ENCODE measurements at regions not wholly inside any gene's neighbourhood (a gene's known extent, or its start where the extent isn't known, plus 50 kb on each side); places are given as distances from the start of the nearest gene placed in this dataset.
"Not testable (repeated sequence)": the region's sequence is repeated elsewhere in the genome, so short reads cannot be mapped to it uniquely, and the experiment has no call there.

DNA sequence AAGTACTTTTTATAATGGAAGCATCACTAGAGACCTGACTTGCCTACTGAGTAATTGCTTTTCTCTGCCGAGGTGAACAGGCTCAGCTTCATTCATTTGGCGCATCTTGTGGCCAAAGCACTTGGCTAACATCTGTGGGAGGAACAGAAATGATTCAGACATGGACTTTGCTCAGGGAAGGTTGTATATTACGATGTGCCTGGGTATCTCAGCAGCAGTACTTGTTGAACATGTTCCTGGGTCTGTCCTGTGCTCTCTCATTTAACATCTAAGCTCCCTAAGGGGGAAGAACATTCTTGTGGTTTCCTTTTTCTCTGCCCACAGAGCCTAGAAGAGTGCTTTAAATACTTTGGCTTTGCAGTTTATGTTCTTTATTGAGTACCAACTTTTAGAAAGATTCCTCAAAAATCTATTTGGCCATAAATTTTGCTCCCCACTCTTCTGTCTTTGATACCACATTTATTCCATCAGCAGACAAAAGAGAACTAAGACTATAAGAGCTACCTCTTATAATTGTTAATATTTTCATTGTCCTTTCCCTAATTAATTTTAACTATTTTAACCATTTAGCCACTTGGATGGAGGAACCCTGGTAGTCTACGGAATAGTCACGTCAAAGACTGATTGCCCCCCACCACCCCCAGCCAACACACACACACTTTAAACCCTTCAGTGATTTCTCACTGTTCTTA lies 101.2 kb upstream of the EGLN3 start:
- DNase-seq (ENCODE audit: low read depth) = peak; percentile 62
- in situ Hi-C loops (cut with HindIII; ENCODE audit: low sequenced_read_pairs) = no loop called here
- TF ChIP-seq, protein P1, sequence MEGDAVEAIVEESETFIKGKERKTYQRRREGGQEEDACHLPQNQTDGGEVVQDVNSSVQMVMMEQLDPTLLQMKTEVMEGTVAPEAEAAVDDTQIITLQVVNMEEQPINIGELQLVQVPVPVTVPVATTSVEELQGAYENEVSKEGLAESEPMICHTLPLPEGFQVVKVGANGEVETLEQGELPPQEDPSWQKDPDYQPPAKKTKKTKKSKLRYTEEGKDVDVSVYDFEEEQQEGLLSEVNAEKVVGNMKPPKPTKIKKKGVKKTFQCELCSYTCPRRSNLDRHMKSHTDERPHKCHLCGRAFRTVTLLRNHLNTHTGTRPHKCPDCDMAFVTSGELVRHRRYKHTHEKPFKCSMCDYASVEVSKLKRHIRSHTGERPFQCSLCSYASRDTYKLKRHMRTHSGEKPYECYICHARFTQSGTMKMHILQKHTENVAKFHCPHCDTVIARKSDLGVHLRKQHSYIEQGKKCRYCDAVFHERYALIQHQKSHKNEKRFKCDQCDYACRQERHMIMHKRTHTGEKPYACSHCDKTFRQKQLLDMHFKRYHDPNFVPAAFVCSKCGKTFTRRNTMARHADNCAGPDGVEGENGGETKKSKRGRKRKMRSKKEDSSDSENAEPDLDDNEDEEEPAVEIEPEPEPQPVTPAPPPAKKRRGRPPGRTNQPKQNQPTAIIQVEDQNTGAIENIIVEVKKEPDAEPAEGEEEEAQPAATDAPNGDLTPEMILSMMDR (IDR thresholded peaks at IDR 0.05; ENCODE audit: low read depth, low read length, missing control alignments) = no peak
- H3K4me3 ChIP-seq (ENCODE audit: low read depth, low read length) = no peak overlapping the region

DNA sequence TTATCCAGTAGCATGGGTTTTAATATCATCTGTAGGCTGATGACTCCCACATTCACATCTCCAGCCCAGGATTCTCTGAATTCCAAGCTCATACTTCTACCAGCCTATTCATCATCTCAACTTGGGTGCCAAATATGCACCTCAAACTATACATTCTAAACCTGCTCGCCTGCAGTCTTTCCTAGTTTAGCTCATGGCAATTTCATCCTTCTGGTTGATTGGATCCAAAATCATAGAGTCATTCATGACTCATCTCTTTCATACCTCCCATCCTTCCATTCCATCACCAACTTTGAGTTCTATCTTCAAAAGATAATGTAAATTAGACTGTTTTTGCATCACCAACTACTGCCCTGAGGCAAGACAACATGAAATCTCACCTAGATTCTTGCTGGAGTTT lies 99.7 kb upstream of the EGLN3 start:
- in situ Hi-C loops (cut with HindIII; ENCODE audit: low sequenced_read_pairs) = no loop called here
- DNase-seq (ENCODE audit: low read depth) = no peak
- H3K4me3 ChIP-seq (ENCODE audit: low read depth, low read length) = no peak overlapping the region
- TF ChIP-seq, protein P1 (IDR thresholded peaks at IDR 0.05; ENCODE audit: low read depth, low read length, missing control alignments) = no peak

DNA sequence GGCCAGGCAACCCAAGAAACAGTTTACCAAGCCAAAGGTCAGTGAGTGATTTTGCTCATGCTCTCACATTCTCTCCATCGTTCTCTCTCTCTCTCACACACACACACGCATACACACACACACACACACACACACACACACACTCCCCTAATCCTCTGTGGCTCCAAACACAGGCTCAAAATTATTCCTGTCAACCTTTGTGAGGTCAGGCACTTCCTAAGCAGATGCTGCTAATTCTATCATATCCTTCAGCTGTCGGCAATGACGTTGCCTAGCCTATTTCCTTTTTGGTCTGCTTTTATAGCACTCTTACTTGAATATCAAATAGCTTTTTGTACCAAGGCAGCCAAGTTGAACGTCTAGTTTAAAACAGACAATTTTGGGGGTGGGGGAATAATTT lies 98.9 kb upstream of the EGLN3 start:
- no peak for DNase-seq (ENCODE audit: low read depth)
- in situ Hi-C loops (cut with HindIII; ENCODE audit: low sequenced_read_pairs) = loop anchor here (5.0 kb wide), 1 partner anchor 53 kb away; no protein-coding TSS in a partner anchor
- TF ChIP-seq, protein P1 (IDR thresholded peaks at IDR 0.05; ENCODE audit: low read depth, low read length, missing control alignments) = no peak
- H3K4me3 ChIP-seq (ENCODE audit: low read depth, low read length) = no peak overlapping the region

DNA sequence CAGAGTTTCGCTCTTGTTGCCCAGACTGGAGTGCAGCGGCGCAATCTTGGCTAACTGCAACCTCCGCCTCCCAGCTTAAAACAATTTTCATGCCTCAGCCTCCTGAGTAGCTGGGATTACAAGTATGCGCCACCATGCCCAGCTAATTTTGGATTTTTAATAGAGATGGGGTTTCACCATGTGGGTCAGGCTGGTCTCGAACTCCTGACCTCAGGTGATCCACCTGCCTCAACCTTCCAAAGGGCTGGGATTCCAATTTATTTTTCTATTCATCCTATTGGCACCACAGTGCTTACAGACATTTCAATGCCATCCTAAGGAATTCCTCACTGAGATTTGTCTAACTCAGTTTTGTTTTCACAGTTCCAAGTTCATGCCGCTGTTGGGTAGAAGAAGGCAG lies 98.3 kb upstream of the EGLN3 start:
- DNase-seq (ENCODE audit: low read depth); H3K4me3 ChIP-seq (ENCODE audit: low read depth, low read length): not testable (repeated sequence)
- in situ Hi-C loops (cut with HindIII; ENCODE audit: low sequenced_read_pairs) = loop anchor here (5.0 kb wide), 1 partner anchor 53 kb away; no protein-coding TSS in a partner anchor

DNA sequence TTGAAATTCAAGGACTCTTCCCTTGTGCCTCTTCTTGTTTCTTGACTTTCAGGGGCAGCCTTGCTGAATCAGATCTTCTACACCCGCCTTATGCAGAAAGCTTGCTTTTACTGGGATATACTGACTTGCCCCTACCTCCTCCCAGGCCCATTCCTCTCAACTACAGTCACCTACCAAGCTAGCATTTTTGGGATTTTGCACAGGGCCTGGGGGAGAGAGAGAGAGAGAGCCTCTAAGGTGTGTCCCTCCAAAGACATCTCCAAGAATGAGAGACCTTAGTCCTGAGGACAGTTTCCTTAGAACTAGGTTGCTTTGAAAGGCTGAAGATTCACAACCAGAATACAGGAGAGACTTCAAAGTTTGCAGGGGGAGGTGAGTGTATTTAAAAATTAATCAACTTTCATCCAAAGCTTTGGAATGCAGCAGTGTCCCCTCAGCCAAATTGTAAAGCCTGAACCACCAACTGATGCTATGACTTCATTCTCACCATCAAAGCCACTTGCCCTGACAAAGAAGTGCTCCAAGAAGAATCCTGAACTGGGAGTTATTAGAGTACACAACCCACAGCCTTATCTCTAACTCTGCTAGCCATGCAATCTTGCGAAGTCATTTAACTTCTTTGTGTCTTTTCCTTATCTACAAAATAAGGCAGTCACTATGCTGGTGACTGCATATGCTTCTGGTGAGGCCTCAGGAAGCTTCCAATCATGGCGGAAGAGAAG lies 96.1 kb upstream of the EGLN3 start:
- in situ Hi-C loops (cut with HindIII; ENCODE audit: low sequenced_read_pairs) = loop anchor here (5.0 kb wide), 1 partner anchor 55 kb away; no protein-coding TSS in a partner anchor
- TF ChIP-seq, protein P1 (IDR thresholded peaks at IDR 0.05; ENCODE audit: low read depth, low read length, missing control alignments) = no peak
- DNase-seq (ENCODE audit: low read depth) = no peak
- no peak overlapping the region for H3K4me3 ChIP-seq (ENCODE audit: low read depth, low read length)

DNA sequence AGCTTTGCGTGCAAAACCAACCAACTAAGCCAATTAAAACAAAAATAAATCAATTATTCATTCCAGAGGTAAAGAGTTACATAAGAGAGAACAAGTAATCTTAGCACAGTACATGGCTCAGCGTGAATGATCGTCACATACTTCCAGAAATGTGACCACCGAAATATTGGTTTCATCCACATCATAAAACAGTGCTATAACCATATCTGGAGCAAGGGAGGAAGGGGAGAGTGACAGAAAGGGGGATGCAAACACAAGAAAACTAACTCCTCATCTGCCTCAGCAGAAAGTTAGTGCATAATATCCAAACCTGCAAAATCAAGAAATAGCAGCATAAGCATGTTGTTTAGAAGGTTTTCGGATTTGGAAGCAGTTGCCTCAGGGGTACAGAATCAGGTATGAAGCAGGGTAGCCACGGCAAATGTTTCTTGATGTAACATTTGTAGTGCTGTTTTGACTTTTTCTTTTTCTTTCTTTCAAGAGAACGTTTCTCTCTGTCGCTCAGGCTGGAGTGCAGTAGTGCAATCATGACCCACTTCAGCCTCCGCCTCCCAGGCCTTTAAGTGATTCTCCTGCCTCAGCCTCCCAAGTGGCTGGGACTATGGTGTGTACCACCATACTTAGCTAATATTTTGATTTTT lies 93.9 kb upstream of the EGLN3 start:
- in situ Hi-C loops (cut with HindIII; ENCODE audit: low sequenced_read_pairs) = loop anchor here (5.0 kb wide), 1 partner anchor 58 kb away; no protein-coding TSS in a partner anchor
- no peak overlapping the region for H3K4me3 ChIP-seq (ENCODE audit: low read depth, low read length)
- DNase-seq (ENCODE audit: low read depth) = no peak
- TF ChIP-seq, protein P1 (IDR thresholded peaks at IDR 0.05; ENCODE audit: low read depth, low read length, missing control alignments) = no peak

DNA sequence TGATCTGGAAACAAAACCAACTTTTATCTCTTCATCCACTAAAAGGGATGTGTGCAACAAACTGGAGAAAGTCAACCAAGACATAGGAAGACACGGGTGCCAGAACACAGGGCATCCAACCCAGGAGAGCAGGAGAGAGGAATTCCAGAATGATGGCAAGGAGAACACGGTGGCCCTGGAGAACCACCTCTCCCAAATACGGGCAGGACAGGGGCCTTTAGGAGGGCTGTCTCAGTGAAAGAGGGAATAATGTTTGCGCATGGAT lies 93.4 kb upstream of the EGLN3 start:
- no peak for DNase-seq (ENCODE audit: low read depth)
- TF ChIP-seq, protein P1 (IDR thresholded peaks at IDR 0.05; ENCODE audit: low read depth, low read length, missing control alignments) = no peak
- H3K4me3 ChIP-seq (ENCODE audit: low read depth, low read length) = no peak overlapping the region
- in situ Hi-C loops (cut with HindIII; ENCODE audit: low sequenced_read_pairs) = no loop called here
